ENCODE measurements at regions not wholly inside any gene's neighbourhood (a gene's known extent, or its start where the extent isn't known, plus 50 kb on each side); places are given as distances from the start of the nearest gene placed in this dataset.

- Histone ChIP-seq H3K4me2 (ENCODE audit: control insufficient read depth, extremely low read depth, insufficient read depth, low read depth, low read length) (no peak overlapping the region), H2AFZ (ENCODE audit: control insufficient read depth, low read length) (no peak overlapping the region), H4K20me1 (ENCODE audit: control insufficient read depth, extremely low read depth, insufficient read depth, low read length) (no peaks in the 10 kb centered on the region), H3K36me3 (ENCODE audit: control insufficient read depth in 2 of 2, extremely low read depth in 1 of 2, insufficient read depth in 2 of 2, low read length in 2 of 2) (no peaks in the 10 kb centered on the region), H3K27me3 (ENCODE audit: control insufficient read depth, extremely low read depth, insufficient read depth, low read length) (no peaks in the 10 kb centered on the region), H3K4me1 (ENCODE audit: control insufficient read depth, extremely low read depth, insufficient read depth, low read length) (no peaks in the 10 kb centered on the region), H3K9me1 (ENCODE audit: control insufficient read depth, extremely low read depth, insufficient read depth, low read length) (no peaks in the 10 kb centered on the region), H3K79me2 (ENCODE audit: control insufficient read depth, insufficient read depth, low read length) (no peaks in the 10 kb centered on the region), H3K9ac (ENCODE audit: control insufficient read depth, extremely low read depth, insufficient read depth, low read length) (no peak overlapping the region), H3K4me3 (ENCODE audit: control insufficient read depth in 2 of 3, extremely low read depth in 1 of 3, insufficient read depth in 2 of 3, low read depth in 1 of 3, low read length in 3 of 3) (no peak overlapping the region), H3K27ac (ENCODE audit: control insufficient read depth, insufficient read depth, low read length) (no peak overlapping the region), H3K9me3 (ENCODE audit: control insufficient read depth, low read depth, low read length) (peaks cover 3% of the 10 kb centered on the region)
- dilution Hi-C loops (cut with MboI; ENCODE audit: extremely low pct_ligation_motif_present, low sequenced_read_pairs): no loop called here
- FAIRE-seq: no peak
- no peak for DNase-seq (ENCODE audit: low read depth, low spot score)
- TF ChIP-seq EZH2 (IDR thresholded peaks at IDR 0.05; ENCODE audit: low read length): no peak
- TF ChIP-seq CTCF (optimal IDR thresholded peaks at IDR 0.05 in 1 of 3, IDR thresholded peaks at IDR 0.05 in 1 of 3, conservative IDR thresholded peaks at IDR 0.05 in 1 of 3; ENCODE audit: extremely low read depth in 1 of 3, insufficient read depth in 2 of 3, low read length in 3 of 3): no peak
These were observed 172.5 kb downstream of the BAMBI start for GRCh38 chr10:28849821-28850220.

DNA sequence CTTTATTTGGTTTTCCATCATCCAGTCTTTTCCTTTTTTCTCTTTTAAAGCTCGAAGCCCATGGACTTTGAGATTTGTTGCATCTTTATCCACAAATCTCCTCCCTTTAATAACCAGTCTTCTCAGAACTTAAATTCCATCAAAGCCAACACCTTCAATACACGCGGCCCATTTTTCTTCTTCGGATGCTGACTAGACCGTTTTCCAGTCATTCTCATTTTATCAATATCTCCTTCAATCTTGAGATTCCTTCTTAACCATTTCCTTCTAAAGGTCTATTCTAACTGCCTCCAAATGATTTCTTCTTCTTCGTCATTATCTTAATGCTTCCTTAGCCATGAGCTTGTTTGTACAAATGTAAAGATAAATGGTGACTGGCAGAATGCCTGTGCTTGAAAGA is 173.5 kb downstream of the BAMBI start:
- TF ChIP-seq EZH2 (IDR thresholded peaks at IDR 0.05; ENCODE audit: low read length) (no peak), CTCF (optimal IDR thresholded peaks at IDR 0.05 in 1 of 3, IDR thresholded peaks at IDR 0.05 in 1 of 3, conservative IDR thresholded peaks at IDR 0.05 in 1 of 3; ENCODE audit: extremely low read depth in 1 of 3, insufficient read depth in 2 of 3, low read length in 3 of 3) (no peak)
- Histone ChIP-seq H3K79me2 (ENCODE audit: control insufficient read depth, insufficient read depth, low read length) (no peaks in the 10 kb centered on the region), H3K9me1 (ENCODE audit: control insufficient read depth, extremely low read depth, insufficient read depth, low read length) (no peaks in the 10 kb centered on the region), H3K36me3 (ENCODE audit: control insufficient read depth in 2 of 2, extremely low read depth in 1 of 2, insufficient read depth in 2 of 2, low read length in 2 of 2) (no peaks in the 10 kb centered on the region), H4K20me1 (ENCODE audit: control insufficient read depth, extremely low read depth, insufficient read depth, low read length) (no peaks in the 10 kb centered on the region), H3K4me2 (ENCODE audit: control insufficient read depth, extremely low read depth, insufficient read depth, low read depth, low read length) (no peak overlapping the region), H3K4me3 (ENCODE audit: control insufficient read depth in 2 of 3, extremely low read depth in 1 of 3, insufficient read depth in 2 of 3, low read depth in 1 of 3, low read length in 3 of 3) (no peak overlapping the region), H2AFZ (ENCODE audit: control insufficient read depth, low read length) (no peak overlapping the region), H3K4me1 (ENCODE audit: control insufficient read depth, extremely low read depth, insufficient read depth, low read length) (no peaks in the 10 kb centered on the region), H3K9ac (ENCODE audit: control insufficient read depth, extremely low read depth, insufficient read depth, low read length) (no peak overlapping the region), H3K9me3 (ENCODE audit: control insufficient read depth, low read depth, low read length) (no peaks in the 10 kb centered on the region), H3K27ac (ENCODE audit: control insufficient read depth, insufficient read depth, low read length) (no peak overlapping the region), H3K27me3 (ENCODE audit: control insufficient read depth, extremely low read depth, insufficient read depth, low read length) (no peaks in the 10 kb centered on the region)
- FAIRE-seq: no peak
- DNase-seq (ENCODE audit: low read depth, low spot score): no peak
- dilution Hi-C loops (cut with MboI; ENCODE audit: extremely low pct_ligation_motif_present, low sequenced_read_pairs): no loop called here
